Spleen (tissue), 11 donors: ENCODE measurements at regions not wholly inside any gene's neighbourhood (a gene's known extent, or its start where the extent isn't known, plus 50 kb on each side); places are given as distances from the start of the nearest gene placed in this dataset.

Experiments used
- DNase-seq: peaks from one replicate; pipeline ENCODE4 v3.0.0-alpha.2; 2020
- H3K27ac ChIP-seq, 8 donors: fragments of 200-600 bp; sonication (generic) in 7 of 8; 1 replicate in 4 of 8; 2 replicates in 4 of 8; pipeline versions ENCODE4 v1.5.0 to v1.8.0; 2016 to 2021; ENCODE audit warnings: inconsistent platforms in 4 of 8, mild to moderate bottlenecking in 4 of 8, moderate library complexity in 1 of 8
- H3K27me3 ChIP-seq, 7 donors: fragments of 200-600 bp; sonication (generic) in 6 of 7; replicated peaks in 1 of 7; 1 replicate in 4 of 7; 2 replicates in 3 of 7; pipeline versions ENCODE4 v1.5.0 to v1.8.0; 2016 to 2021; ENCODE audit warnings: inconsistent platforms in 3 of 7, mild to moderate bottlenecking in 1 of 7
- H3K36me3 ChIP-seq, 6 donors: fragments of 200-600 bp; sonication (generic) in 5 of 6; 1 replicate in 4 of 6; 2 replicates in 2 of 6; pipeline versions ENCODE4 v1.5.0 to v1.8.0; 2016 to 2021; ENCODE audit warnings: inconsistent platforms in 2 of 6
- H3K4me1 ChIP-seq, 6 donors: fragments of 200-600 bp; sonication (generic) in 5 of 6; 1 replicate in 3 of 6; 2 replicates in 3 of 6; pipeline versions ENCODE4 v1.5.0 to v1.8.0; 2016 to 2021; ENCODE audit warnings: inconsistent platforms in 3 of 6
- H3K4me3 ChIP-seq, 8 donors: fragments of 200-600 bp; sonication (generic) in 7 of 8; 1 replicate in 4 of 8; 2 replicates in 4 of 8; pipeline versions ENCODE4 v1.5.0 to v1.8.0; 2016 to 2021; ENCODE audit warnings: inconsistent platforms in 4 of 8, mild to moderate bottlenecking in 4 of 8, moderate library complexity in 2 of 8
- H3K9me3 ChIP-seq, 8 donors: fragments of 200-600 bp; sonication (generic) in 7 of 8; 1 replicate in 4 of 8; 2 replicates in 4 of 8; pipeline versions ENCODE4 v1.5.0 to v1.8.0; 2016 to 2021; ENCODE audit warnings: inconsistent platforms in 4 of 8
- POLR2A ChIP-seq, 3 donors: fragments of 450-650 bp; IDR thresholded peaks; one replicate each; pipeline ENCODE4 v1.5.1; 2017; ENCODE audit warnings: antibody characterized with exemption in 3 of 3, mild to moderate bottlenecking in 1 of 3
- POLR2AphosphoS5 ChIP-seq, 3 donors: sonication (generic); formaldehyde crosslinking; IDR thresholded peaks; one replicate each; pipeline ENCODE4 v1.5.1; 2017; ENCODE audit warnings: antibody characterized with exemption in 3 of 3
- WGBS, 5 donors: extraction: QIAGEN DNeasy Blood & Tissue Kit in 3 of 5; methylation state at CpG; one replicate each; pipeline versions ENCODE4 v1.1.5 to v1.1.7; 2013 to 2018; 5-methylcytosine and 5-hydroxymethylcytosine counted together
- intact Hi-C: fragments of 100-400 bp; cut with DNase I; formaldehyde crosslinking; loops from one replicate; pipeline ENCODE4 v1.15.0; 2023; ENCODE audit warnings: low total_unique reads
- TF ChIP-seq, protein P1 (sequence below), 11 experiments: fragments of 200-600 bp in 7 of 11; fragments of 450-650 bp in 4 of 11; sonication (generic) in 4 of 11; IDR thresholded peaks in 8 of 11; conservative IDR thresholded peaks in 3 of 11; 1 replicate in 7 of 11; 2 replicates in 4 of 11; pipeline versions ENCODE4 v1.4.0 to v1.8.0; 2016 to 2021; ENCODE audit warnings: antibody characterized with exemption in 11 of 11, inconsistent platforms in 4 of 11, mild to moderate bottlenecking in 1 of 11
- donor health status: healthy with polysubstance abuse.
- donor health status: DM: no; HTN: no; CAD: no; lungs with moderate emphysema.
- donor health status: DM: no; HTN: no; CAD: no.
- donor health status: Bipolar disorder and iron deficiency.
- donor health status: healthy.
- donor health status: DM: no; HTN: no; CAD: no.
- donor health status: DM: yes; HTN: yes; CAD: no.

DNA sequence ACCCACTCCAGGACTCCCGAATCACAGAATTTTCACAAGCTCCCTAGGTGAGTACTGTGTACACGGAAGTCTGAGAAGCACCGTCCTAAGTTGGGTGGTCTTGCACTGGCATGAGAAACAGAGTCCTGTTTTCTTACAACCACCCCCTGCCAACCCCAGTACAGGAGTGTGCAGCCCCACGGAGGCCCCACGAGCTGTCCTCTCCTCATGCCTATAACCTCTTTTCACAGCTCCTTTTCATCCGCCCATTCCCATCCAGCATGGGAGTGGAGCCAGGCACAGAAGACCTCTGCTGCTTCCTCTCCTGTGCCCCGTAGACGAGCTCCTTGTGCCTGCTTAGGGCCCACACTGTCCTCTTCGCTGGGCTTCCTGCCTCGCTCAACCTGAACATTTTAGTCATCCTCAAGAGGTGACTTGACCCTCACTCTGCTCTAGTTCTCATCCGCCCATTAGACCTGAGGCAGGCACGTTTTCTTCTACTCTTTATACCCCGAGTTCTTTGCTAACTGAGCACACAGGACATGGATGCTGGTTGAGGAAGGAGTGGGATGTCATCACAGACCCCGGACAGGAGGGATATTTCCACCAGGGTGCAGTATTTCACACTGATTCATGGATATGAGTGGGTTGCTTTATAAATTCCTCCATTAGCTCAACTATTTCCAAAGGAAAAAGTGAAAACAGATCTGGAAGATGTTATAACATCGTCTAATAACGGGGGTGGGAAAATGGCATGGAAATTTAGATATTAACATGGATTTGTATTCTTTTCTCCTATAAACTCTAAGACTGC lies 160.5 kb downstream of the TTLL2 start:
- Histone ChIP-seq H3K27me3 (no peaks in the 10 kb centered on the region), H3K4me1 (peaks cover 0 to 3% (median 1%) of the 10 kb centered on the region in 6 donors), H3K4me3 (no peak overlapping the region), H3K27ac (no peak overlapping the region), H3K9me3 (no peaks in the 10 kb centered on the region), H3K36me3 (no peaks in the 10 kb centered on the region)
- no peak for DNase-seq
- 74 to 83% (median 82%) methylated on average over 16 of the region's 16 CpGs for WGBS, 5 donors
- intact Hi-C loops: loop anchor here (10.0 kb wide), 1 partner anchor 409 kb away; no protein-coding TSS in a partner anchor
- TF ChIP-seq, protein P1, sequence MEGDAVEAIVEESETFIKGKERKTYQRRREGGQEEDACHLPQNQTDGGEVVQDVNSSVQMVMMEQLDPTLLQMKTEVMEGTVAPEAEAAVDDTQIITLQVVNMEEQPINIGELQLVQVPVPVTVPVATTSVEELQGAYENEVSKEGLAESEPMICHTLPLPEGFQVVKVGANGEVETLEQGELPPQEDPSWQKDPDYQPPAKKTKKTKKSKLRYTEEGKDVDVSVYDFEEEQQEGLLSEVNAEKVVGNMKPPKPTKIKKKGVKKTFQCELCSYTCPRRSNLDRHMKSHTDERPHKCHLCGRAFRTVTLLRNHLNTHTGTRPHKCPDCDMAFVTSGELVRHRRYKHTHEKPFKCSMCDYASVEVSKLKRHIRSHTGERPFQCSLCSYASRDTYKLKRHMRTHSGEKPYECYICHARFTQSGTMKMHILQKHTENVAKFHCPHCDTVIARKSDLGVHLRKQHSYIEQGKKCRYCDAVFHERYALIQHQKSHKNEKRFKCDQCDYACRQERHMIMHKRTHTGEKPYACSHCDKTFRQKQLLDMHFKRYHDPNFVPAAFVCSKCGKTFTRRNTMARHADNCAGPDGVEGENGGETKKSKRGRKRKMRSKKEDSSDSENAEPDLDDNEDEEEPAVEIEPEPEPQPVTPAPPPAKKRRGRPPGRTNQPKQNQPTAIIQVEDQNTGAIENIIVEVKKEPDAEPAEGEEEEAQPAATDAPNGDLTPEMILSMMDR (IDR thresholded peaks at IDR 0.05 in 8 of 11, conservative IDR thresholded peaks at IDR 0.05 in 3 of 11): peak in 9 of 11 experiments; percentile 21 to 68 (median 53)
- no peak for TF ChIP-seq POLR2A (IDR thresholded peaks at IDR 0.05)
- TF ChIP-seq POLR2AphosphoS5 (IDR thresholded peaks at IDR 0.05): no peak

DNA sequence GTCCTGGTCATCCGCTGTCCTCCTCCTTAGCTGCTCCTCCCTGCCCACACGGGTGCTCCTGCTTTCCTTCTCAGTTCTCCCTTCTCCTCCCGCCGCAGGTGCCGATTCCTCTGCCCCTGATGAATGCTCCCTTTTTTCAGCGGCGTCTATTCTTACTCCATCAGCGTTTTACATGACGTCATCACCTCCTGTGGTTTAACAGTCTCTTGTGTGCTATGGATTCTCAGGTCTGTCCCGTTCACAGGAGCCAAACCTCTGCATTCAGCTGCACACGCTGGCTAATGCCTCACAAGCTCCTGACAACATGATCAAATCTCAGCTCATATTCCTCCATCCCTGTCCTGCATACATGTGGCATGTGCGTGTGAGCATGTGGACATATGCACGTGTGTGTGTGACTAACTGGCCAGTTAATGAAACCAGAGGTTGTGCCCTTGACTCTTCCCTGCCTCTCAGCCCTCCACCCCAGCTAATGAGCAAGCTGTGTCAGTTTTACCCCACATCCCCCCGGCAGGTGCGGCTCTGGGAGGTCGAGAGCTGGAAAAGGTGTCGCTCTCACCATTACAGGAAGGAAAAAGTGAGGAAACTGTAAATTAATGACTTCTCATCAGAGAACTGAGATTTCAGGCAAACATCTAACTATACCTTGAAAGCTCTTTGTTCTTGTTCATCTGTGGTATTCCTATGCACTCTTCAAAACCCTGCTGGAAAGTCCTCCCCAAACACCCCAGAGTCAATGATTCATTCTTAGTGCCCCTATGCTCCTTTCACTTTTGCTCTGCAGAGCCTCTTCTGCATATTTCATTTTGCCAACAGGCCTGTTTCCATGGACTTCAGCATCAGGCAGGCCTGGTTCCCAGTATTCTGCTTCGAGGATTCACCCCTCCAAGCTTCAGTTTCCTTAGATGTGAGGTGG lies 163.1 kb downstream of the TTLL2 start:
- H3K4me1 ChIP-seq: peaks cover 0 to 9% (median 0%) of the 10 kb centered on the region in 6 donors
- 73 to 80% (median 76%) methylated on average over 18 of the region's 18 CpGs for WGBS, 5 donors
- no peak for TF ChIP-seq POLR2AphosphoS5 (IDR thresholded peaks at IDR 0.05)
- TF ChIP-seq, protein P1 (IDR thresholded peaks at IDR 0.05 in 8 of 11, conservative IDR thresholded peaks at IDR 0.05 in 3 of 11): no peak
- TF ChIP-seq POLR2A (IDR thresholded peaks at IDR 0.05): no peak
- no peak overlapping the region for H3K4me3 ChIP-seq
- H3K27ac ChIP-seq: no peak overlapping the region
- no peaks in the 10 kb centered on the region for H3K36me3 ChIP-seq
- intact Hi-C loops: loop anchor here (10.0 kb wide), 1 partner anchor 407 kb away; no protein-coding TSS in a partner anchor
- no peaks in the 10 kb centered on the region for H3K9me3 ChIP-seq
- H3K27me3 ChIP-seq: no peaks in the 10 kb centered on the region
- no peak for DNase-seq

DNA sequence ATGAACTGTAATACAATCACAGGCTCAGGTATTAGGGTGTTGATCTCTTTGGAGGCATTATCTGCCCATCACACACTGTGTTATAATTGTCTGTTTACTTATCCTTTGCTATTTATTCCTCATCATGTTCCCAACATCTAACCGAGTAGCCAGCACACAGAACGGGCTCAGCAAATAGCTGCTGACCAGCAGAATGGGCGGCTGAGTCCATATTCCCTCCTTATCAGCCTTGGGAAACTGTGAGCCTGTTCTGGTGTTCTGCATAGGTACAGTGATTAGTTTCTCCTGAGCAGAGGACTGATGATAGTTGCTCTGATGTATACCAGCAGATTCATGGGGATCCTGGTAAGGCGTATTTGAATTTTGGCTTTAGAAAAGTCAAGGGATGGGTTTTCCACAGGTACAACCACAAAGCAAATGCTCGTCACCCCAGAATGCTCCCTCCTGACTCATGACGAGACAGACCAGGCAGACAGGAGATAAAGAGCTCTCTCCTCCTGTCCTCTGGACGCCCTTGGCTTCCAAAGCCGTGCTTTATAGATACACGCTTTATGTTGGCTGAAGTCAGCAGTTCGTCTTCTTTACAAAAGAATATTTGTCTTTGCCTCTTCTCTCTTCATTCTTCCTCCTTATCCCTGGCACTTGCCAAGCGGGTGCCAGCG lies 166.7 kb downstream of the TTLL2 start:
- TF ChIP-seq POLR2AphosphoS5 (IDR thresholded peaks at IDR 0.05): no peak
- TF ChIP-seq, protein P1 (IDR thresholded peaks at IDR 0.05 in 8 of 11, conservative IDR thresholded peaks at IDR 0.05 in 3 of 11): no peak
- no peak for TF ChIP-seq POLR2A (IDR thresholded peaks at IDR 0.05)
- intact Hi-C loops: no loop called here
- H3K4me3 ChIP-seq: no peak overlapping the region
- no peaks in the 10 kb centered on the region for H3K36me3 ChIP-seq
- 87 to 94% (median 91%) methylated on average over 12 of the region's 12 CpGs for WGBS, 5 donors
- peaks cover 0 to 9% (median 0%) of the 10 kb centered on the region in 6 donors for H3K4me1 ChIP-seq
- H3K9me3 ChIP-seq: no peaks in the 10 kb centered on the region
- H3K27me3 ChIP-seq: no peaks in the 10 kb centered on the region
- no peak for DNase-seq
- no peak overlapping the region for H3K27ac ChIP-seq
